Ishikawa (cell line): ENCODE measurements at regions not wholly inside any gene's neighbourhood (a gene's known extent, or its start where the extent isn't known, plus 50 kb on each side); places are given as distances from the start of the nearest gene placed in this dataset.

Experiments used
- CEBPB ChIP-seq: IDR thresholded peaks from 2 replicates; pipeline ENCODE4 v1.6.1; 2012
- RAD21 ChIP-seq: IDR thresholded peaks from 2 replicates; pipeline ENCODE4 v1.6.1; 2012; ENCODE audit warnings: low read depth
- TAF1 ChIP-seq: IDR thresholded peaks from 2 replicates; pipeline ENCODE4 v1.6.1; 2012; ENCODE audit warnings: low read depth, mild to moderate bottlenecking
- TCF12 ChIP-seq: IDR thresholded peaks from 2 replicates; pipeline ENCODE4 v1.6.1; 2012; ENCODE audit warnings: low read depth
- TF ChIP-seq, protein P1 (sequence below): IDR thresholded peaks from 2 replicates; pipeline ENCODE4 v1.6.1; 2012; ENCODE audit warnings: low read depth, mild to moderate bottlenecking

DNA sequence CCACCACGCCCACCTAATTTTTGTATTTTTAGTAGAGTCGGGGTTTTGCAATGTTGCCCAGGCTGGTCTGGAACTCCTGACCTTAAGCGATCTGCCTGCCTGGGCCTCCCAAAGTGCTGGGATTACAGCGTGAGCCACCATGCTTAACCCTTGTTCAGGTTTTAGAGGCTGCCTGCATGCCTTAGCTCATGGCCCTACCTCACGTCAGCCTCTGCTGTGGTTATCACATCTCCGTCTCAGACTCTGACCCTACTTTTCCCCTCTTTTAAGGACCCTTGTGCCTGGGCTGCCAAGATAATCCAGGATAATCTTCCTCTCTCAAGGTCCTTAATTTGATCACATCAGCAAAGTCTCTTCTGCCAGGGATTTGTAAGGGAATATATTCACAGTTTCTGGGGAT is 98.2 kb upstream of the PMAIP1 start:
- TF ChIP-seq TCF12 (no peak), RAD21 (no peak), CEBPB (no peak), TAF1 (no peak)
- TF ChIP-seq, protein P1, sequence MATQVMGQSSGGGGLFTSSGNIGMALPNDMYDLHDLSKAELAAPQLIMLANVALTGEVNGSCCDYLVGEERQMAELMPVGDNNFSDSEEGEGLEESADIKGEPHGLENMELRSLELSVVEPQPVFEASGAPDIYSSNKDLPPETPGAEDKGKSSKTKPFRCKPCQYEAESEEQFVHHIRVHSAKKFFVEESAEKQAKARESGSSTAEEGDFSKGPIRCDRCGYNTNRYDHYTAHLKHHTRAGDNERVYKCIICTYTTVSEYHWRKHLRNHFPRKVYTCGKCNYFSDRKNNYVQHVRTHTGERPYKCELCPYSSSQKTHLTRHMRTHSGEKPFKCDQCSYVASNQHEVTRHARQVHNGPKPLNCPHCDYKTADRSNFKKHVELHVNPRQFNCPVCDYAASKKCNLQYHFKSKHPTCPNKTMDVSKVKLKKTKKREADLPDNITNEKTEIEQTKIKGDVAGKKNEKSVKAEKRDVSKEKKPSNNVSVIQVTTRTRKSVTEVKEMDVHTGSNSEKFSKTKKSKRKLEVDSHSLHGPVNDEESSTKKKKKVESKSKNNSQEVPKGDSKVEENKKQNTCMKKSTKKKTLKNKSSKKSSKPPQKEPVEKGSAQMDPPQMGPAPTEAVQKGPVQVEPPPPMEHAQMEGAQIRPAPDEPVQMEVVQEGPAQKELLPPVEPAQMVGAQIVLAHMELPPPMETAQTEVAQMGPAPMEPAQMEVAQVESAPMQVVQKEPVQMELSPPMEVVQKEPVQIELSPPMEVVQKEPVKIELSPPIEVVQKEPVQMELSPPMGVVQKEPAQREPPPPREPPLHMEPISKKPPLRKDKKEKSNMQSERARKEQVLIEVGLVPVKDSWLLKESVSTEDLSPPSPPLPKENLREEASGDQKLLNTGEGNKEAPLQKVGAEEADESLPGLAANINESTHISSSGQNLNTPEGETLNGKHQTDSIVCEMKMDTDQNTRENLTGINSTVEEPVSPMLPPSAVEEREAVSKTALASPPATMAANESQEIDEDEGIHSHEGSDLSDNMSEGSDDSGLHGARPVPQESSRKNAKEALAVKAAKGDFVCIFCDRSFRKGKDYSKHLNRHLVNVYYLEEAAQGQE: no peak
